LNCAP (cell line): ENCODE measurements at regions not wholly inside any gene's neighbourhood (a gene's known extent, or its start where the extent isn't known, plus 50 kb on each side); places are given as distances from the start of the nearest gene placed in this dataset.

Source experiments
- CTCF ChIP-seq: fragments of 450-650 bp; IDR thresholded peaks from 2 replicates; pipeline ENCODE4 v1.5.1; 2017; ENCODE audit warnings: mild to moderate bottlenecking

- TF ChIP-seq CTCF = no peak
These were observed 152.4 kb upstream of the FRMD4B start for GRCh38 chr3:69538281-69538680.

- TF ChIP-seq CTCF = no peak
These were observed 150.6 kb upstream of the FRMD4B start for GRCh38 chr3:69536306-69537020.

- no peak for TF ChIP-seq CTCF
These were observed 149.7 kb upstream of the FRMD4B start for GRCh38 chr3:69535613-69536012.

- no peak for TF ChIP-seq CTCF
These were observed 146.8 kb upstream of the FRMD4B start for GRCh38 chr3:69532547-69533224.

GRCh38 chr3:69531576-69532546, 146.0 kb upstream of the FRMD4B start:
- no peak for TF ChIP-seq CTCF

- TF ChIP-seq CTCF = no peak
These were observed 144.7 kb upstream of the FRMD4B start for GRCh38 chr3:69530554-69530953.

GRCh38 chr3:69527498-69527897, 141.6 kb upstream of the FRMD4B start:
- TF ChIP-seq CTCF = no peak
